HG03469 (cell line): ENCODE measurements at regions not wholly inside any gene's neighbourhood (a gene's known extent, or its start where the extent isn't known, plus 50 kb on each side); places are given as distances from the start of the nearest gene placed in this dataset.
"Not testable (repeated sequence)": the region's sequence is repeated elsewhere in the genome, so short reads cannot be mapped to it uniquely, and the experiment has no call there.

Experiments used
- ATAC-seq: cut with Tn5 transposase; IDR thresholded peaks from one replicate; pipeline ENCODE4 v1.9.1; 2021; ENCODE audit warnings: mild to moderate bottlenecking, moderate library complexity, moderate number of reproducible peaks; ENCODE audit not compliant: unreplicated experiment

- ATAC-seq: no peak
Observed at GRCh38 chr10:62585211-62585775, 211.1 kb downstream of the ZNF365 start.

DNA sequence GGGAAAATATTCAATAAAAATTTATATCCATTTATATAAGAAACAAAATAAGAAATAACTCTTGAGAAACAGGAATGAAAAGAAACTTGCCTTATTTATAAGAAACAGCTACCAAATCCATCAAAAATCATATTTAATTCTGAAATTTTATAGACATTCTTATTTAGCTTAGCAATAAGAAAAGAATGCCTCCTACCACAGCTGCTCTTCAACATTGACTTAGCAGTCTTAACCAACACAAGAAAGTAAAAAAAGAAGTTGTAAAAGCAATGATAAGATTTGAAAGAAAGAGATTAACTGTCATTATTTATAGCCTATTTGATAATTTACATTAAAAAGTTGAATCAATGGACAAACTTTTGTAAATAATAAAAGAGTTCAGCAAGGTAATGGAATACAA, 212.8 kb downstream of the ZNF365 start:
- no peak for ATAC-seq

DNA sequence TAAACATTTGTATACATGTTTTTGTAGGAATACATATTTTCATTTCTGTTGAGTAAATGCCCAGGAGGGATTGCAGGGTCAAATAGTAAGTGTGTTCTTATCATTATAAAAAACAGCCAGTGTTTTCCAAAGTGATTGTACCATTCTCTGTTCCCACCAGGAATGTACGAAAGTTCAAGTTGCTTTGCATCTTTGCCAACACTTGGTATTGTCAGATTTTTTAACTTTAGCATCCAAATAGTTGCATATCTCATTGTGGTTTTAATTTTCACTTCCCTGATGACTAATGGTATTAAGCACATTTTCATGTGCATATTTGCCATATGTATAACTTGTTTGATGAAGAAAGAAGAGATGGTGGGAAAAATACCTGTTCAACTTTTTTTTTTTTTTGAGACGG, 213.9 kb downstream of the ZNF365 start:
- no peak for ATAC-seq

GRCh38 chr10:62589689-62590088, 214.8 kb upstream of the ADO start:
- ATAC-seq: no peak

GRCh38 chr10:62590306-62590705, 214.2 kb upstream of the ADO start:
- no peak for ATAC-seq

DNA sequence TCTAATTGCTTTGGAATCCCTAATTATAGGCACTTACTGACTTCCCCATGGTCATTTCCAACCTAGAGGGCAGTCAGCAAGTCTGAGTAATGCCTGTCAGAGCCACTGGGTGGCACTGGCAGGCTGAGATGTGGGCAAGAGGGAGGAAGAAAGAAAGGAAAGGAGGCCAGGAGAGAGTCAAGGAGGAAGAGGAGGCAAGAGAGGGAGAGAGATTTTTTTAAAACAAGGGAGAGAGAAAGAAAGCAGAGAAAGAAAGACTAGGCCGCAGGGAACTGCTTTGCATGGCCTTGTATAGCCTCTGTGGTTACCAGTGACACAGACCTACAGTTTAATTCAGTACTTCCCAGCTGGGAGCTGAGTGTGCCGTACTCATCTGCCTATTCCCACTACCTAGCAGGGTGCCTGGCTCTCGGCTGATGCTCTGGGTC, 210.4 kb upstream of the ADO start:
- no peak for ATAC-seq

- ATAC-seq: no peak
Observed at GRCh38 chr10:62597226-62597625, 207.3 kb upstream of the ADO start.

GRCh38 chr10:62599161-62599560, 205.4 kb upstream of the ADO start:
- no peak for ATAC-seq

DNA sequence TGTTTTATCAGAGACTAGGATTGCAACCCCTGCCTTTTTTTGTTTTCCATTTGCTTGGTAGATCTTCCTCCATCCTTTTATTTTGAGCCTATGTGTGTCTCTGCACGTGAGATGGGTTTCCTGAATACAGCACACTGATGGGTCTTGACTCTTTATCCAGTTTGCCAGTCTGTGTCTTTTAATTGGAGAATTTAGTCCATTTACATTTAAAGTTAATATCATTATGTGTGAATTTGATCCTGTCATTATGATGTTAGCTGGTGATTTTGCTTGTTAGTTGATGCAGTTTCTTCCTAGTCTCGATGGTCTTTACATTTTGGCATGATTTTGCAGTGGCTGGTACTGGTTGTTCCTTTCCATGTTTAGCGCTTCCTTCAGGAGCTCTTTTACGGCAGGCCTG, 198.0 kb upstream of the ADO start:
- ATAC-seq: not testable (repeated sequence)

GRCh38 chr10:62608189-62608875, 196.2 kb upstream of the ADO start:
- ATAC-seq: not testable (repeated sequence)

- ATAC-seq: peak; percentile 52
Observed at GRCh38 chr10:62610649-62611229, 193.8 kb upstream of the ADO start.

DNA sequence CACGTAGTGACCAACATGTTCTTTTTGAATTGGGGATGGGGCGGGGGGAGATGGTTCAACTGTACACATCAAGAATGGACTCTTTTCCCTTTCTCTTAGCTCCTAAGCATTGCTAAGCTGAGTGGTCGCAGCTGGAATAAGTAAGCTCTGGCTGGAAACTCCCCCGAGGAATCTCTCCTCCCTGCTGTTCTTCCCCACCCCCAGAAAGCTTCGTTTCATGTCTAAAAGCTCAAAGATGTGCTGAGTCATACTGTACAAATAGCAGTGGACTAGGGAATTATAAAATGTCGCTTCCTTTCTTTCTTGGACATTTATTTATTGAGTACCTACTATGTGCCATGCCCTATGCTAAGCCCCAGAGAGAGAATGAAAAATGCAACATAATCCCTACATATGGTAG, 191.1 kb upstream of the ADO start:
- ATAC-seq: no peak

DNA sequence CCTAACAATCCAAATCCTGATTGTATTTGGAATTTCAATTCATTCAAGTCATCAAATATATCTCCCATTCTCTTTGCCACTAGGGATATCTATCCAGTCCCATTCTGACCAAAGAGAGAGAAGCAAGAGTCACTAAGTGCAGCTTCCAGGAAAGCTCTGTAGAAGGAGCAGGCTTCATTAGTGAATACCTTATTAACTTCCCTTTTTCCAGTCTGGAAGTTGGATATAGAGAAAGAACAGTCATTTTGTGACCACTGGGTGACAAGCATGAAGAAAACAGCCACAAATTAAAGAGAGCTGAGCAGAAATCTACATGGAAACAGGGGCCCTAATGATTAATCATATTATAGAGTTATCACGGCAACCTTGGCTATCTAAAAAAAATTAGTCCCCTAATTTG, 190.7 kb upstream of the ADO start:
- no peak for ATAC-seq

- no peak for ATAC-seq
Observed at GRCh38 chr10:62614389-62615157, 189.9 kb upstream of the ADO start.

DNA sequence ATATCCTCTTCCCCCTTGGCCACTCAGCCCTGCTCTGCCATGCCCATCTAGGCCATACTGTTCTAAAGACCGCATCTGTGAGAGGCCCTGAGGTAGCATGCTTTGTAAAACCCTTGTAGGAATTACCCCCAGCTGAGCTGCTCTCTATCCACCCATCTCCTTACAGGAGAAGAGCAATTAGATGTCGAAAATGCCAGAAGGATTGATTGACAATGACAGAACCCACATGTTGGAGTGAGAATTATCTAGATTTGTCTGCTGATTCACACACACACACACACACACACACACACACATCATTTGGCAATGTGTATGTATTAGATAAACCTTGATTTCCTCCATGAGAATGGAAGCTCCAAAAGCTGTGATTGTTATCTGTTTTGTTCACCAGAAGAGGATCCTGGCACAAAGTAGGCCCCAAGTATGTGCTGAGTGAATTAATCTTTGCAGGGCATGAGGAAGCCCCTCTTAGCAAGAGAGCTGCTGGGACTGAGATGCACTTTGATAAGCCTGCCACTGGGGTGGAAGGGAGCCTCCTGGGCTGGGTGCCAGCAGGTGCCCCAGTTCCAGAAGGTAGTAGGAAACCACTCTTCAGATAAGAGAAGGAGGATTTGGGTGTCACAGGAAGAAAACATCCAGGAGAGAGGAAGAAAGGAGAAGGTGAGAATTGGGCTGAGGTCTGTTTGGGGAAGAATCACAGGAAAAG, 187.5 kb upstream of the ADO start:
- no peak for ATAC-seq

GRCh38 chr10:62617652-62618051, 186.9 kb upstream of the ADO start:
- no peak for ATAC-seq

DNA sequence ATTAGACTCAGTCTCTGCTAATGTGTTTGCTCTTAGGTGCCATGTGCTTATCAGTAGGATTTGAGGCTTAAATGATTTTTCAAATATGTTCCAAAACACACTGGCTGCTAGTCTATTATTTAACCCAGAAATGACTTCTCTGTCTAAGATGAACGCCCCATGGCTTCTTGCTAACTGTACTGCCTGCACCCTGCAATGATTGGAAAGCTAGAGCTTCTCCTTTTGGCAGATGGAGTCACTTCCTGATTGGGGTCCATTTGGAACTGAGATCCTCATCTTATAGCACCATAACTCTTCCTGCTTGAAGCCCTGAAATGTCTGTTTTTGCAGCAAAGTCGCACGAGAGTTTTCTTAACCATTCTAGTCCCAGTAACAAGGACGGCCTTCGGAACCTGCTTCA, 186.5 kb upstream of the ADO start:
- ATAC-seq: no peak

- peak; percentile 45 for ATAC-seq
Observed at GRCh38 chr10:62618576-62619412, 185.7 kb upstream of the ADO start.

- no peak for ATAC-seq
Observed at GRCh38 chr10:62619413-62619738, 185.1 kb upstream of the ADO start.

DNA sequence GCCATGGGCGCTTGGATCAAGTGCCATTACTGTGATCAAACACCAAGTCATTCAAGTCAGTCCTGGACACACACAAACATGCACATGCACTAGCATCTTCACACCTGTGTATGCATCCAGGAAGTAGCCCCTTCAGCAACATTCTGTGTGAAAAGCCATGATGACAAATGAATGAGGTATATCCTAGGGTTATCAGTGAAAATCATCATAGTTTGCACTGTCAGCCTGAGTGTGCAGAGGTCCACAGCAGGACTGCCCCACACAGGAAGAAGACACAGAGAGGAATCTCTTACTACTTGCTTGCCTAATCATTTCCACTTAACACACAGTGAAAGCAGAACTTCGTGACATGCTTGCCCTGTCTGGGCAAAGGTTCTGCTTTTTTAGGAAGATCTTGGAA, 184.0 kb upstream of the ADO start:
- ATAC-seq: no peak
